Activated T-cell treated with anti-CD3 and anti-CD28 coated beads, Interleukin-2, amount 50 U/mL, for 72 hours (primary cell): ENCODE measurements at regions not wholly inside any gene's neighbourhood (a gene's known extent, or its start where the extent isn't known, plus 50 kb on each side); places are given as distances from the start of the nearest gene placed in this dataset.
"Not testable (repeated sequence)": the region's sequence is repeated elsewhere in the genome, so short reads cannot be mapped to it uniquely, and the experiment has no call there.

Experiments
- ATAC-seq, 2 donors: fragments of 150-1000 bp; cut with Tn5 transposase; replicated peaks in 1 of 2; 2 replicates each; pipeline ENCODE4 v1.10.0; 2021; ENCODE audit warnings: moderate library complexity in 2 of 2, mild to moderate bottlenecking in 1 of 2
- DNase-seq, 2 donors: peaks; one replicate each; pipeline ENCODE4 v3.0.0; 2021 to 2022; ENCODE audit warnings: mixed read lengths in 1 of 2
- H3K27ac Mint-ChIP-seq: one replicate; pipeline ENCODE4 v1.8.0; 2022; ENCODE audit warnings: mild to moderate bottlenecking, moderate library complexity, mixed read lengths
- H3K27me3 Mint-ChIP-seq: one replicate; pipeline ENCODE4 v1.8.0; 2022; ENCODE audit warnings: low read depth, mixed read lengths
- H3K36me3 Mint-ChIP-seq, 2 donors: one replicate each; pipeline ENCODE4 v1.8.0; 2022; ENCODE audit warnings: mixed read lengths in 2 of 2, mild to moderate bottlenecking in 1 of 2; ENCODE audit not compliant: insufficient read depth in 2 of 2
- H3K4me1 Mint-ChIP-seq: one replicate; pipeline ENCODE4 v1.8.0; 2022; ENCODE audit warnings: low read depth, mixed read lengths
- H3K4me3 Mint-ChIP-seq, 2 donors: one replicate each; pipeline ENCODE4 v1.8.0; 2022; ENCODE audit warnings: mild to moderate bottlenecking in 2 of 2, mixed read lengths in 2 of 2, moderate library complexity in 2 of 2
- H3K9me3 Mint-ChIP-seq, 2 donors: one replicate each; pipeline ENCODE4 v1.8.0; 2022; ENCODE audit warnings: mixed read lengths in 2 of 2

GRCh38 chr10:34058845-34059614, 724.6 kb upstream of the NRP1 start:
- Mint-ChIP-seq H3K4me1 (no peaks in the 10 kb centered on the region), H3K36me3 (peaks cover 3 to 5% of the 10 kb centered on the region in 2 donors), H3K9me3 (peaks cover 4 to 6% of the 10 kb centered on the region in 2 donors), H3K4me3 (no peak overlapping the region), H3K27me3 (no peaks in the 10 kb centered on the region), H3K27ac (no peak overlapping the region)
- no peak for DNase-seq
- ATAC-seq: no peak

- H3K9me3 Mint-ChIP-seq, ATAC-seq, H3K36me3 Mint-ChIP-seq, H3K27ac Mint-ChIP-seq, DNase-seq, H3K27me3 Mint-ChIP-seq, H3K4me1 Mint-ChIP-seq, H3K4me3 Mint-ChIP-seq: not testable (repeated sequence)
Observed at GRCh38 chr10:34055410-34055985, 721.0 kb upstream of the NRP1 start.

GRCh38 chr10:34049887-34050286, 715.4 kb upstream of the NRP1 start:
- H3K27ac Mint-ChIP-seq: no peak overlapping the region

GRCh38 chr10:34049469-34049868, 715.0 kb upstream of the NRP1 start:
- H3K9me3 Mint-ChIP-seq: peaks cover 4% of the 10 kb centered on the region in 2 donors
- H3K4me3 Mint-ChIP-seq: peak overlapping the region in 1 of 2 donors; percentile 13
- H3K4me1 Mint-ChIP-seq: peaks cover 11% of the 10 kb centered on the region
- ATAC-seq (no peak), DNase-seq (no peak)
- H3K27ac Mint-ChIP-seq: no peak overlapping the region
- H3K36me3 Mint-ChIP-seq: peaks cover 3 to 5% of the 10 kb centered on the region in 2 donors
- H3K27me3 Mint-ChIP-seq: peaks cover 32% of the 10 kb centered on the region

More at GRCh38 chr10:34049887-34050286, 715.4 kb upstream of the NRP1 start:
- Mint-ChIP-seq H3K4me1 (peaks cover 11% of the 10 kb centered on the region), H3K4me3 (peak overlapping the region in 1 of 2 donors; percentile 48), H3K27me3 (peaks cover 31% of the 10 kb centered on the region), H3K36me3 (peaks cover 3 to 5% of the 10 kb centered on the region in 2 donors), H3K9me3 (peaks cover 4% of the 10 kb centered on the region in 2 donors)
- DNase-seq (peak; percentile 13 to 38), ATAC-seq (peak; percentile 79 to 86)

GRCh38 chr10:34047389-34047788, 712.9 kb upstream of the NRP1 start:
- Mint-ChIP-seq H3K4me3 (no peak overlapping the region), H3K9me3 (peaks cover 4% of the 10 kb centered on the region in 2 donors), H3K27me3 (peaks cover 36% of the 10 kb centered on the region), H3K4me1 (peaks cover 11% of the 10 kb centered on the region), H3K27ac (no peak overlapping the region), H3K36me3 (peaks cover 3 to 5% of the 10 kb centered on the region in 2 donors)
- ATAC-seq: no peak
- DNase-seq: no peak

- Mint-ChIP-seq H3K4me1 (peaks cover 11% of the 10 kb centered on the region), H3K27ac (no peak overlapping the region), H3K27me3 (peaks cover 36% of the 10 kb centered on the region), H3K36me3 (peaks cover 3 to 5% of the 10 kb centered on the region in 2 donors), H3K4me3 (no peak overlapping the region), H3K9me3 (peaks cover 4% of the 10 kb centered on the region in 2 donors)
- ATAC-seq (no peak), DNase-seq (no peak)
Observed at GRCh38 chr10:34046506-34047034, 712.1 kb upstream of the NRP1 start.

GRCh38 chr10:34045571-34046190, 711.2 kb upstream of the NRP1 start:
- peaks cover 36% of the 10 kb centered on the region for H3K27me3 Mint-ChIP-seq
- no peak for DNase-seq
- no peak overlapping the region for H3K4me3 Mint-ChIP-seq
- H3K4me1 Mint-ChIP-seq: peaks cover 11% of the 10 kb centered on the region
- no peak overlapping the region for H3K27ac Mint-ChIP-seq
- H3K36me3 Mint-ChIP-seq: peaks cover 0 to 1% of the 10 kb centered on the region in 2 donors
- H3K9me3 Mint-ChIP-seq: no peaks in the 10 kb centered on the region
- ATAC-seq: peak in 1 of 2 donors; percentile 17

- H3K27ac Mint-ChIP-seq: no peak overlapping the region
- no peaks in the 10 kb centered on the region for H3K9me3 Mint-ChIP-seq
- no peak overlapping the region for H3K4me3 Mint-ChIP-seq
- no peak for DNase-seq
- H3K4me1 Mint-ChIP-seq: peaks cover 6% of the 10 kb centered on the region
- no peak for ATAC-seq
- peaks cover 27% of the 10 kb centered on the region for H3K27me3 Mint-ChIP-seq
- peaks cover 0 to 1% of the 10 kb centered on the region in 2 donors for H3K36me3 Mint-ChIP-seq
Observed at GRCh38 chr10:34041871-34042270, 707.4 kb upstream of the NRP1 start.

- H3K4me3 Mint-ChIP-seq: no peak overlapping the region
- peaks cover 10% of the 10 kb centered on the region for H3K27me3 Mint-ChIP-seq
- no peaks in the 10 kb centered on the region for H3K9me3 Mint-ChIP-seq
Observed at GRCh38 chr10:34037499-34037898, 703.0 kb upstream of the NRP1 start.

GRCh38 chr10:34035241-34035790, 700.8 kb upstream of the NRP1 start:
- not testable (repeated sequence) for H3K4me3 Mint-ChIP-seq, H3K4me1 Mint-ChIP-seq, H3K27ac Mint-ChIP-seq, H3K9me3 Mint-ChIP-seq, DNase-seq, H3K36me3 Mint-ChIP-seq, ATAC-seq, H3K27me3 Mint-ChIP-seq

More at GRCh38 chr10:34037499-34037898, 703.0 kb upstream of the NRP1 start:
- ATAC-seq (no peak), DNase-seq (no peak)
- Mint-ChIP-seq H3K27ac (no peak overlapping the region), H3K36me3 (no peaks in the 10 kb centered on the region), H3K4me1 (no peaks in the 10 kb centered on the region)

GRCh38 chr10:34033078-34033477, 698.6 kb upstream of the NRP1 start:
- Mint-ChIP-seq H3K4me1 (no peaks in the 10 kb centered on the region), H3K27me3 (no peaks in the 10 kb centered on the region), H3K36me3 (no peaks in the 10 kb centered on the region), H3K27ac (no peak overlapping the region), H3K9me3 (no peaks in the 10 kb centered on the region), H3K4me3 (no peak overlapping the region)
- ATAC-seq (no peak), DNase-seq (no peak)

GRCh38 chr10:34032564-34032963, 698.1 kb upstream of the NRP1 start:
- Mint-ChIP-seq H3K4me3 (no peak overlapping the region), H3K27ac (no peak overlapping the region), H3K9me3 (no peaks in the 10 kb centered on the region), H3K27me3 (no peaks in the 10 kb centered on the region), H3K36me3 (no peaks in the 10 kb centered on the region), H3K4me1 (no peaks in the 10 kb centered on the region)
- ATAC-seq (no peak), DNase-seq (no peak)

GRCh38 chr10:34031400-34031799, 696.9 kb upstream of the NRP1 start:
- no peaks in the 10 kb centered on the region for H3K36me3 Mint-ChIP-seq
- H3K4me3 Mint-ChIP-seq: no peak overlapping the region
- ATAC-seq (no peak), DNase-seq (no peak)
- H3K4me1 Mint-ChIP-seq: no peaks in the 10 kb centered on the region
- no peak overlapping the region for H3K27ac Mint-ChIP-seq
- H3K27me3 Mint-ChIP-seq: no peaks in the 10 kb centered on the region
- no peaks in the 10 kb centered on the region for H3K9me3 Mint-ChIP-seq
